ENCODE measurements at regions not wholly inside any gene's neighbourhood (a gene's known extent, or its start where the extent isn't known, plus 50 kb on each side); places are given as distances from the start of the nearest gene placed in this dataset.

GRCh38 chr1:59108481-59109317 lies 188.2 kb upstream of the FGGY start:
- TF ChIP-seq POLR2AphosphoS5 (IDR thresholded peaks at IDR 0.05; ENCODE audit: low read depth) (no peak), SPI1 (IDR thresholded peaks at IDR 0.05; ENCODE audit: borderline replicate concordance, low read depth) (no peak), REST (IDR thresholded peaks at IDR 0.05; ENCODE audit: insufficient replicate concordance, low read depth) (no peak), CTCF (IDR thresholded peaks at IDR 0.05; ENCODE audit: insufficient read depth, low read length) (no peak), GABPA (IDR thresholded peaks at IDR 0.05; ENCODE audit: low read depth) (no peak)

GRCh38 chr1:59110271-59110670 lies 186.6 kb upstream of the FGGY start:
- peak; percentile 45; the same call in 1 of the 2 replicates for TF ChIP-seq SPI1 (IDR thresholded peaks at IDR 0.05; ENCODE audit: borderline replicate concordance, low read depth)
- TF ChIP-seq POLR2AphosphoS5 (IDR thresholded peaks at IDR 0.05; ENCODE audit: low read depth) = no peak
- TF ChIP-seq GABPA (IDR thresholded peaks at IDR 0.05; ENCODE audit: low read depth) = no peak

More at GRCh38 chr1:59108481-59109317, 188.2 kb upstream of the FGGY start:
- Histone ChIP-seq H3K27ac (replicated peaks) (no peak overlapping the region), H3K27me3 (ENCODE audit: insufficient read depth, poor library complexity, severe bottlenecking) (no peaks in the 10 kb centered on the region), H3K4me3 (replicated peaks; ENCODE audit: insufficient read depth, low read length) (no peak overlapping the region)
- no peak for DNase-seq (ENCODE audit: low read depth in 1 of 2, low spot score in 1 of 2)

GRCh38 chr1:59113876-59114457 lies 182.9 kb upstream of the FGGY start:
- Histone ChIP-seq H3K4me3 (replicated peaks; ENCODE audit: insufficient read depth, low read length) (no peak overlapping the region), H3K27ac (replicated peaks) (no peak overlapping the region), H3K27me3 (ENCODE audit: insufficient read depth, poor library complexity, severe bottlenecking) (no peaks in the 10 kb centered on the region)
- no peak for TF ChIP-seq CTCF (IDR thresholded peaks at IDR 0.05; ENCODE audit: insufficient read depth, low read length)
- DNase-seq (ENCODE audit: low read depth in 1 of 2, low spot score in 1 of 2) = no peak

More at GRCh38 chr1:59110271-59110670, 186.6 kb upstream of the FGGY start:
- no peak for DNase-seq (ENCODE audit: low read depth in 1 of 2, low spot score in 1 of 2)
- Histone ChIP-seq H3K4me3 (replicated peaks; ENCODE audit: insufficient read depth, low read length) (no peak overlapping the region), H3K27ac (replicated peaks) (no peak overlapping the region), H3K27me3 (ENCODE audit: insufficient read depth, poor library complexity, severe bottlenecking) (no peaks in the 10 kb centered on the region)

GRCh38 chr1:59115865-59116264 lies 181.0 kb upstream of the FGGY start:
- TF ChIP-seq CTCF (IDR thresholded peaks at IDR 0.05; ENCODE audit: insufficient read depth, low read length) (no peak), POLR2AphosphoS5 (IDR thresholded peaks at IDR 0.05; ENCODE audit: low read depth) (no peak), REST (IDR thresholded peaks at IDR 0.05; ENCODE audit: insufficient replicate concordance, low read depth) (no peak)
- Histone ChIP-seq H3K27me3 (ENCODE audit: insufficient read depth, poor library complexity, severe bottlenecking) (no peaks in the 10 kb centered on the region), H3K27ac (replicated peaks) (no peak overlapping the region), H3K4me3 (replicated peaks; ENCODE audit: insufficient read depth, low read length) (no peak overlapping the region)
- no peak for DNase-seq (ENCODE audit: low read depth in 1 of 2, low spot score in 1 of 2)

Data from HL-60 (cell line).